ENCODE measurements at regions not wholly inside any gene's neighbourhood (a gene's known extent, or its start where the extent isn't known, plus 50 kb on each side); places are given as distances from the start of the nearest gene placed in this dataset.

DNA sequence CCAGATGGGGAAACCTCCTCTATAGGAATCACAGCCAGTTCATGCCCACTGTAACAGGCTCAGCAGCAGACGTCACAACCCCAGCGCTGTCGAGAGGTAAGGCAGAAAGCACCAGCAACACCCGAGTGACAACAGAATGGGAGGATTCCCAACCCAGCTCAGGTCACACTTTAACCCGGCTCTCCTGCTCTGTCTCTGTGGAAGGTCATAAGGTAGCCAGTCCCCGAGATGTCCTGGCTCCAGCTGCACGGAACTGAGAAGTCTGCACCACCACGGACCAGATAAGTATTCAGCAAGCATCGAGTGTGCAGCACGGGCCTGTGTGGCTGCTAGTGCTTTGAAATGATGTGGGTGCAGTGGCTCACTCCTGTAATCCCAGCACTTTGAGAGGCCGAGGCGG lies 236.7 kb upstream of the TCERG1L start:
- no CpG with 5 or more reads among the region's 12 CpGs for WGBS (ENCODE audit: extremely low coverage, insufficient read length, low lambda C conversion rate)
- H3K27me3 ChIP-seq (ENCODE audit: insufficient read depth, low read length): no peaks in the 10 kb centered on the region
- no peaks in the 10 kb centered on the region; the same call in none of the 2 replicates for H3K27me3 Mint-ChIP-seq (ENCODE audit: low read depth)

More for the DNA sequence above, 236.7 kb upstream of the TCERG1L start:
- Histone ChIP-seq H3K79me1 (ENCODE audit: insufficient read depth, low read depth, low read length, poor library complexity, severe bottlenecking) (no peaks in the 10 kb centered on the region), H3K27ac (ENCODE audit: insufficient read length, low read depth, low read length) (no peak overlapping the region), H3K18ac (ENCODE audit: insufficient read length, low read depth, low read length) (no peak overlapping the region), H2BK15ac (ENCODE audit: low read depth, low read length) (no peak overlapping the region), H4K5ac (ENCODE audit: insufficient read length, low read depth, low read length) (no peak overlapping the region), H3K4me1 (ENCODE audit: insufficient read depth, low read length) (no peaks in the 10 kb centered on the region; the same call in 1 of the 2 replicates), H3K4ac (ENCODE audit: low read depth, low read length) (no peak overlapping the region), H3K23ac (ENCODE audit: insufficient read length, low read depth, low read length) (no peak overlapping the region), H2BK12ac (ENCODE audit: insufficient read length, low read depth, low read length) (no peak overlapping the region), H2BK120ac (ENCODE audit: low read depth, low read length, poor library complexity, severe bottlenecking) (no peak overlapping the region), H3K4me2 (ENCODE audit: insufficient read depth, insufficient read length, low read length) (no peak overlapping the region), H3K79me2 (ENCODE audit: insufficient read depth, low read length) (no peaks in the 10 kb centered on the region), H2AK5ac (ENCODE audit: insufficient read length, low read length) (no peak overlapping the region), H3K9ac (ENCODE audit: extremely low read depth, insufficient read length, low read length) (no peak overlapping the region), H3K56ac (ENCODE audit: insufficient read length, low read depth, low read length) (no peak overlapping the region), H4K8ac (replicated peaks; ENCODE audit: insufficient read length, low read depth, low read length) (no peak overlapping the region), H2BK20ac (ENCODE audit: low read depth, low read length, poor library complexity, severe bottlenecking) (no peak overlapping the region), H2BK5ac (ENCODE audit: insufficient read length, low read length) (no peak overlapping the region), H3K9me3 (ENCODE audit: control insufficient read depth, low read depth, low read length) (no peaks in the 10 kb centered on the region), H4K20me1 (ENCODE audit: control insufficient read depth, insufficient read depth, insufficient read length) (no peaks in the 10 kb centered on the region), H4K91ac (ENCODE audit: insufficient read length, low read depth, low read length) (no peak overlapping the region), H3K23me2 (ENCODE audit: insufficient read length, low read depth, low read length, poor library complexity, severe bottlenecking) (no peaks in the 10 kb centered on the region), H3K14ac (ENCODE audit: insufficient read depth, low read length) (no peak overlapping the region), H3T11ph (ENCODE audit: low read length) (no peak overlapping the region), H2AFZ (ENCODE audit: low read length) (no peak overlapping the region)
- Mint-ChIP-seq H3K27ac (no peak overlapping the region; a peak in 1 of 7 replicates), H3K9me3 (no peaks in the 10 kb centered on the region), H3K4me3 (no peak overlapping the region), H3K4me1 (peaks cover 8 to 13% of the 10 kb centered on the region in 2 experiments), H3K36me3 (ENCODE audit: insufficient read depth in 1 of 3, low read depth in 3 of 3) (no peaks in the 10 kb centered on the region)
- no peak for DNase-seq
- no peak for TF ChIP-seq CTCF (conservative IDR thresholded peaks at IDR 0.05)
